ENCODE measurements at regions not wholly inside any gene's neighbourhood (a gene's known extent, or its start where the extent isn't known, plus 50 kb on each side); places are given as distances from the start of the nearest gene placed in this dataset.

- no peaks in the 10 kb centered on the region for H3K27me3 ChIP-seq (replicated peaks in 1 of 4; ENCODE audit: control insufficient read depth in 3 of 4, extremely low read depth in 1 of 4, insufficient read depth in 3 of 4, low read length in 3 of 4)
- ChIA-PET CTCF (ENCODE audit: partially characterized antibody) (no interaction called here), POLR2A (ENCODE audit: partially characterized antibody) (no interaction called here)
- H3K23ac ChIP-seq (ENCODE audit: insufficient read length), result no peak overlapping the region
- TF ChIP-seq BRCA1 (IDR thresholded peaks at IDR 0.05; ENCODE audit: low read depth, low read length) (no peak), E2F6 (IDR thresholded peaks at IDR 0.05) (no peak), KDM4A (IDR thresholded peaks at IDR 0.05; ENCODE audit: low read depth, low read length, severe bottlenecking) (no peak), SAP30 (IDR thresholded peaks at IDR 0.05; ENCODE audit: insufficient read depth, insufficient replicate concordance, low read length) (no peak), RXRA (IDR thresholded peaks at IDR 0.05; ENCODE audit: insufficient read depth, low read depth, low read length) (no peak)
- H3K4ac ChIP-seq (replicated peaks; ENCODE audit: insufficient read length, low read depth, low read length), result no peak overlapping the region
- no peaks in the 10 kb centered on the region for H3K23me2 ChIP-seq (ENCODE audit: low read depth, low read length)
- no peak overlapping the region for H4K91ac ChIP-seq (replicated peaks; ENCODE audit: insufficient read length, low read length)
- no peaks in the 10 kb centered on the region for H4K20me1 ChIP-seq (replicated peaks in 1 of 2; ENCODE audit: control insufficient read depth in 1 of 2, insufficient read depth in 2 of 2, low read length in 2 of 2)
- H3K4me3 ChIP-seq (ENCODE audit: extremely low read depth in 1 of 4, insufficient read depth in 2 of 4, low read depth in 3 of 4, low read length in 4 of 4), result no peak overlapping the region
- no peaks in the 10 kb centered on the region for H3K79me2 ChIP-seq (ENCODE audit: control insufficient read depth in 1 of 2, insufficient read depth in 2 of 2, low read length in 2 of 2)
- H4K5ac ChIP-seq (ENCODE audit: insufficient read length, low read depth, low read length), result no peak overlapping the region
- no peak overlapping the region for H3K9ac ChIP-seq (replicated peaks in 1 of 4; ENCODE audit: extremely low read depth in 1 of 4, low read depth in 3 of 4, low read length in 3 of 4)
- H3K18ac ChIP-seq (ENCODE audit: extremely low read depth, low read length), result no peak overlapping the region
- H3K9me3 ChIP-seq (ENCODE audit: insufficient read depth in 2 of 2, low read depth in 1 of 2, low read length in 1 of 2), result no peaks in the 10 kb centered on the region
- H2AFZ ChIP-seq (ENCODE audit: low read length), result no peak overlapping the region
- no peak overlapping the region for H2BK5ac ChIP-seq (ENCODE audit: low read depth, low read length)
- H3K4me2 ChIP-seq (ENCODE audit: insufficient read depth in 1 of 2, low read depth in 2 of 2, low read length in 2 of 2), result no peak overlapping the region
- no peak overlapping the region for H2BK20ac ChIP-seq (ENCODE audit: low read length)
- no peak overlapping the region for H2AK5ac ChIP-seq (ENCODE audit: low read depth, low read length)
- H2BK15ac ChIP-seq (ENCODE audit: low read length), result no peak overlapping the region
- H4K8ac ChIP-seq (ENCODE audit: extremely low read depth, insufficient read depth, low read length), result no peak overlapping the region
- DNase-seq (ENCODE audit: low read depth in 1 of 2, low spot score in 2 of 2), result no peak
- no peak overlapping the region for H3K27ac ChIP-seq (ENCODE audit: low read depth, low read length)
- FAIRE-seq, result no peak
- no peak overlapping the region for H3K56ac ChIP-seq (replicated peaks; ENCODE audit: insufficient read length, low read depth, low read length)
- WGBS, 2 experiments (ENCODE audit: extremely low coverage in 1 of 2, insufficient coverage in 1 of 2, insufficient read length in 1 of 2, insufficient replicate concordance in 2 of 2, low coverage in 1 of 2, low lambda C conversion rate in 2 of 2, missing lambda C conversion rate in 1 of 2), result 95% methylated on average over 1 of the region's 1 CpG; no CpG with 5 or more reads in 1 of the 2 experiments
- H2BK120ac ChIP-seq (replicated peaks; ENCODE audit: low read depth, low read length), result no peak overlapping the region
- no peaks in the 10 kb centered on the region for H3K4me1 ChIP-seq (replicated peaks in 1 of 4; ENCODE audit: control insufficient read depth in 3 of 4, insufficient read depth in 4 of 4, low read length in 3 of 4)
- no peaks in the 10 kb centered on the region for H3K79me1 ChIP-seq (ENCODE audit: low read depth, low read length)
- no peaks in the 10 kb centered on the region for H3K36me3 ChIP-seq (ENCODE audit: control insufficient read depth in 2 of 4, insufficient read depth in 4 of 4, low read length in 3 of 4)
- H3K14ac ChIP-seq (ENCODE audit: insufficient read length), result no peak overlapping the region
- H2BK12ac ChIP-seq (ENCODE audit: low read depth, low read length), result no peak overlapping the region
These were observed 356.4 kb upstream of the EDIL3 start for GRCh38 chr5:84741056-84741455.

Measured in H1 (cell line).